Pancreas (tissue), 10 donors: ENCODE measurements at regions not wholly inside any gene's neighbourhood (a gene's known extent, or its start where the extent isn't known, plus 50 kb on each side); places are given as distances from the start of the nearest gene placed in this dataset.

Experiments used
- ATAC-seq, 4 donors: fragments of 200-7000 bp; cut with Tn5 transposase; one replicate each; pipeline versions ENCODE4 v1.8.0 to v1.9.1; 2020; ENCODE audit warnings: mild to moderate bottlenecking in 4 of 4, moderate library complexity in 4 of 4
- DNase-seq, 6 donors: peaks; one replicate each; pipeline ENCODE4 v3.0.0-alpha.2; 2020
- FAIRE-seq: peaks from 2 replicates; lab custom pipeline; 2012; peaks lifted over from hg19 to GRCh38; lab: Jason Lieb, UNC
- H3K27ac ChIP-seq, 4 donors: fragments of 200-600 bp; sonication (generic); 1 replicate in 3 of 4; 2 replicates in 1 of 4; pipeline versions ENCODE4 v1.5.0 to v1.8.0; 2020
- H3K27me3 ChIP-seq, 4 donors: fragments of 200-600 bp; one replicate each; pipeline ENCODE4 v1.8.0; 2021
- H3K36me3 ChIP-seq, 3 donors: fragments of 200-600 bp; sonication (generic) in 1 of 3; one replicate each; pipeline versions ENCODE4 v1.5.0 to v1.8.0; 2020 to 2021
- H3K4me1 ChIP-seq, 3 donors: fragments of 200-600 bp; one replicate each; pipeline ENCODE4 v1.8.0; 2021
- H3K4me3 ChIP-seq, 4 donors: fragments of 200-600 bp; sonication (generic) in 2 of 4; one replicate each; pipeline versions ENCODE4 v1.5.0 to v1.8.0; 2020 to 2021
- H3K9me3 ChIP-seq, 4 donors: fragments of 200-600 bp; one replicate each; pipeline ENCODE4 v1.8.0; 2021
- CTCF ChIP-seq, 4 donors: fragments of 200-600 bp; sonication (generic) in 3 of 4; IDR thresholded peaks; one replicate each; pipeline versions ENCODE4 v1.5.0 to v1.8.0; 2021; ENCODE audit warnings: antibody characterized with exemption in 4 of 4
- WGBS, 2 donors: extraction: QIAGEN DNeasy Blood & Tissue Kit; methylation state at CpG; one replicate each; pipeline ENCODE4 v1.1.7; 2013; 5-methylcytosine and 5-hydroxymethylcytosine counted together
- intact Hi-C, 3 donors: fragments of 100-400 bp; cut with DNase I; formaldehyde crosslinking; loops; one replicate each; pipeline versions ENCODE4 v1.11.1 to v1.14.2; 2022
- donor health status: healthy with polysubstance abuse.
- donor health status: DM: no; HTN: no; CAD: no; lungs with moderate emphysema.
- donor health status: DM: no; HTN: no; CAD: no.
- donor health status: control.
- donor health status: control.
- donor health status: Bipolar disorder and iron deficiency.
- donor health status: DM: yes; HTN: yes; CAD: no.
- donor health status: DM: no; HTN: no; CAD: no.
- donor health status: DM: no; HTN: no; CAD: no.
- donor health status: DM: yes; HTN: yes; CAD: no.

- Histone ChIP-seq H3K4me1 (no peaks in the 10 kb centered on the region), H3K27ac (no peak overlapping the region), H3K4me3 (no peak overlapping the region), H3K36me3 (no peaks in the 10 kb centered on the region), H3K27me3 (no peaks in the 10 kb centered on the region), H3K9me3 (no peaks in the 10 kb centered on the region)
- intact Hi-C loops = no loop called here
- ATAC-seq (no peak), DNase-seq (no peak), FAIRE-seq (no peak)
- 75 to 86% methylated on average over 2 of the region's 2 CpGs for WGBS, 2 donors
- no peak for TF ChIP-seq CTCF (IDR thresholded peaks at IDR 0.05)
Measured at GRCh38 chr2:126329173-126329572, 326.8 kb upstream of the GYPC start.

- Histone ChIP-seq H3K4me1 (no peaks in the 10 kb centered on the region), H3K4me3 (no peak overlapping the region), H3K9me3 (no peaks in the 10 kb centered on the region), H3K36me3 (no peaks in the 10 kb centered on the region), H3K27ac (no peak overlapping the region), H3K27me3 (no peaks in the 10 kb centered on the region)
- FAIRE-seq = no peak
- DNase-seq = no peak
- intact Hi-C loops = no loop called here
- WGBS, 2 donors = 84 to 91% methylated on average over 4 of the region's 4 CpGs
- TF ChIP-seq CTCF (IDR thresholded peaks at IDR 0.05) = no peak
- ATAC-seq = no peak
Measured at GRCh38 chr2:126342457-126342856, 313.5 kb upstream of the GYPC start.

GRCh38 chr2:126343136-126343535, 312.8 kb upstream of the GYPC start:
- H3K27me3 ChIP-seq = no peaks in the 10 kb centered on the region
- no peak for ATAC-seq
- no peaks in the 10 kb centered on the region for H3K36me3 ChIP-seq
- H3K4me3 ChIP-seq = no peak overlapping the region
- 48 to 77% methylated on average over 2 of the region's 2 CpGs for WGBS, 2 donors
- H3K9me3 ChIP-seq = no peaks in the 10 kb centered on the region
- no peak for FAIRE-seq
- intact Hi-C loops = no loop called here
- no peak for DNase-seq
- no peak for TF ChIP-seq CTCF (IDR thresholded peaks at IDR 0.05)
- no peak overlapping the region for H3K27ac ChIP-seq
- no peaks in the 10 kb centered on the region for H3K4me1 ChIP-seq

- ATAC-seq (peak in 1 of 4 donors; percentile 35), DNase-seq (no peak), FAIRE-seq (no peak)
- 80 to 82% methylated on average over 2 of the region's 2 CpGs for WGBS, 2 donors
- Histone ChIP-seq H3K4me3 (no peak overlapping the region), H3K27ac (no peak overlapping the region), H3K9me3 (peaks cover 0 to 1% (median 0%) of the 10 kb centered on the region in 4 donors), H3K36me3 (no peaks in the 10 kb centered on the region), H3K4me1 (no peaks in the 10 kb centered on the region), H3K27me3 (no peaks in the 10 kb centered on the region)
- intact Hi-C loops = no loop called here
- TF ChIP-seq CTCF (IDR thresholded peaks at IDR 0.05) = no peak
Measured at GRCh38 chr2:126344493-126344892, 311.5 kb upstream of the GYPC start.

GRCh38 chr2:126345691-126346090, 310.3 kb upstream of the GYPC start:
- no peak overlapping the region for H3K27ac ChIP-seq
- no peak for ATAC-seq
- intact Hi-C loops = no loop called here
- WGBS, 2 donors = 79% methylated on average over 1 of the region's 1 CpG
- H3K4me1 ChIP-seq = no peaks in the 10 kb centered on the region
- H3K36me3 ChIP-seq = no peaks in the 10 kb centered on the region
- H3K9me3 ChIP-seq = peaks cover 0 to 5% (median 0%) of the 10 kb centered on the region in 4 donors
- no peak overlapping the region for H3K4me3 ChIP-seq
- no peak for FAIRE-seq
- H3K27me3 ChIP-seq = no peaks in the 10 kb centered on the region
- DNase-seq = no peak
- no peak for TF ChIP-seq CTCF (IDR thresholded peaks at IDR 0.05)
